Fibroblast of lung (primary cell): ENCODE measurements at regions not wholly inside any gene's neighbourhood (a gene's known extent, or its start where the extent isn't known, plus 50 kb on each side); places are given as distances from the start of the nearest gene placed in this dataset.
"Not testable (repeated sequence)": the region's sequence is repeated elsewhere in the genome, so short reads cannot be mapped to it uniquely, and the experiment has no call there.

ENCODE experiments used
- DNase-seq, 2 donors: peaks; one replicate each; pipeline versions ENCODE4 v3.0.0 to v3.0.0-alpha.2; 2010; ENCODE audit warnings: low read depth in 2 of 2
- H2AFZ ChIP-seq: 2 replicates; pipeline ENCODE4 v1.5.1; 2012; ENCODE audit warnings: low read length, control low read depth, inconsistent platforms
- H3K27ac ChIP-seq: 2 replicates; pipeline ENCODE4 v1.5.1; 2011; ENCODE audit warnings: low read length, control low read depth; ENCODE audit not compliant: insufficient read depth
- H3K27me3 ChIP-seq: 2 replicates; pipeline ENCODE4 v1.5.1; 2011; ENCODE audit warnings: mild to moderate bottlenecking, low read length; ENCODE audit not compliant: control insufficient read depth, insufficient read depth
- H3K36me3 ChIP-seq: 2 replicates; pipeline ENCODE4 v1.5.1; 2011; ENCODE audit warnings: low read length; ENCODE audit not compliant: control insufficient read depth, insufficient read depth
- H3K4me1 ChIP-seq: 2 replicates; pipeline ENCODE4 v1.5.1; 2011; ENCODE audit warnings: low read length; ENCODE audit not compliant: control insufficient read depth, insufficient read depth; ENCODE audit errors: extremely low read depth
- H3K4me2 ChIP-seq: 2 replicates; pipeline ENCODE4 v1.5.1; 2011; ENCODE audit warnings: low read length, control low read depth; ENCODE audit not compliant: insufficient read depth; ENCODE audit errors: extremely low read depth
- H3K4me3 ChIP-seq, 4 experiments: fragments of 200-600 bp in 1 of 4; sonication (generic) in 1 of 4; replicated peaks in 1 of 4; 2 replicates each; pipeline ENCODE4 v1.5.1; 2011 to 2016; ENCODE audit warnings: low read length in 4 of 4, low read depth in 3 of 4, mild to moderate bottlenecking in 3 of 4, control low read depth in 2 of 4, inconsistent platforms in 1 of 4, mixed read lengths in 1 of 4; ENCODE audit not compliant: insufficient read depth in 1 of 4; ENCODE audit errors: control extremely low read depth in 1 of 4
- H3K79me2 ChIP-seq: 2 replicates; pipeline ENCODE4 v1.5.1; 2012; ENCODE audit warnings: mild to moderate bottlenecking, low read length, inconsistent platforms; ENCODE audit not compliant: control insufficient read depth, insufficient read depth
- H3K9ac ChIP-seq: 2 replicates; pipeline ENCODE4 v1.5.1; 2011; ENCODE audit warnings: mild to moderate bottlenecking, low read length, control low read depth; ENCODE audit not compliant: insufficient read depth
- H3K9me3 ChIP-seq: 2 replicates; pipeline ENCODE4 v1.5.1; 2012; ENCODE audit warnings: low read depth, low read length; ENCODE audit not compliant: control insufficient read depth, insufficient read depth
- H4K20me1 ChIP-seq: 2 replicates; pipeline ENCODE4 v1.5.1; 2011; ENCODE audit warnings: low read length; ENCODE audit not compliant: control insufficient read depth, insufficient read depth; ENCODE audit errors: extremely low read depth
- CTCF ChIP-seq, 2 donors: IDR thresholded peaks in 1 of 2; conservative IDR thresholded peaks in 1 of 2; 1 replicate in 1 of 2; 2 replicates in 1 of 2; pipeline ENCODE4 v1.5.1; 2011 to 2012; ENCODE audit warnings: low read length in 2 of 2, control low read depth in 1 of 2, inconsistent platforms in 1 of 2, low read depth in 1 of 2, mild to moderate bottlenecking in 1 of 2
- EZH2 ChIP-seq: IDR thresholded peaks from 2 replicates; pipeline ENCODE4 v1.5.1; 2012; ENCODE audit warnings: low read length, control low read depth, mild to moderate bottlenecking; ENCODE audit errors: missing control alignments

GRCh38 chr4:52512291-52512690, 146.8 kb downstream of the USP46 start:
- H2AFZ ChIP-seq: no peak overlapping the region
- no peaks in the 10 kb centered on the region for H3K9me3 ChIP-seq
- H3K9ac ChIP-seq: no peak overlapping the region
- H3K79me2 ChIP-seq: no peaks in the 10 kb centered on the region
- H3K27me3 ChIP-seq: no peaks in the 10 kb centered on the region
- no peak overlapping the region for H3K4me2 ChIP-seq
- DNase-seq: no peak
- H3K36me3 ChIP-seq: no peaks in the 10 kb centered on the region
- H3K27ac ChIP-seq: no peak overlapping the region
- H4K20me1 ChIP-seq: no peaks in the 10 kb centered on the region
- H3K4me1 ChIP-seq: no peaks in the 10 kb centered on the region
- TF ChIP-seq CTCF (conservative IDR thresholded peaks at IDR 0.05 in 1 of 2, IDR thresholded peaks at IDR 0.05 in 1 of 2; ENCODE audit: low read depth in 1 of 2, low read length in 2 of 2): no peak
- no peak for TF ChIP-seq EZH2
- no peak overlapping the region for H3K4me3 ChIP-seq

GRCh38 chr4:52522093-52522492, 137.0 kb downstream of the USP46 start:
- H3K36me3 ChIP-seq, DNase-seq, H3K4me3 ChIP-seq, H4K20me1 ChIP-seq, H3K4me2 ChIP-seq, H3K9ac ChIP-seq, H3K27me3 ChIP-seq, H3K27ac ChIP-seq, H2AFZ ChIP-seq, H3K4me1 ChIP-seq, H3K79me2 ChIP-seq, H3K9me3 ChIP-seq: not testable (repeated sequence)

- Histone ChIP-seq H2AFZ (no peak overlapping the region), H3K27me3 (peaks cover 4% of the 10 kb centered on the region), H3K9ac (no peak overlapping the region), H3K4me1 (no peaks in the 10 kb centered on the region), H4K20me1 (no peaks in the 10 kb centered on the region), H3K4me3 (no peak overlapping the region), H3K36me3 (no peaks in the 10 kb centered on the region), H3K9me3 (no peaks in the 10 kb centered on the region), H3K27ac (no peak overlapping the region), H3K4me2 (no peak overlapping the region), H3K79me2 (no peaks in the 10 kb centered on the region)
- TF ChIP-seq EZH2 (no peak), CTCF (conservative IDR thresholded peaks at IDR 0.05 in 1 of 2, IDR thresholded peaks at IDR 0.05 in 1 of 2; ENCODE audit: low read depth in 1 of 2, low read length in 2 of 2) (no peak)
- no peak for DNase-seq
Observed at GRCh38 chr4:52529983-52530382, 129.1 kb downstream of the USP46 start.

- no peaks in the 10 kb centered on the region for H3K4me1 ChIP-seq
- H3K36me3 ChIP-seq: no peaks in the 10 kb centered on the region
- no peak overlapping the region for H3K4me3 ChIP-seq
- H3K27me3 ChIP-seq: peaks cover 4% of the 10 kb centered on the region
- H2AFZ ChIP-seq: no peak overlapping the region
- no peaks in the 10 kb centered on the region for H3K9me3 ChIP-seq
- H3K27ac ChIP-seq: no peak overlapping the region
- no peak overlapping the region for H3K4me2 ChIP-seq
- no peaks in the 10 kb centered on the region for H3K79me2 ChIP-seq
- no peaks in the 10 kb centered on the region for H4K20me1 ChIP-seq
- no peak for TF ChIP-seq EZH2
- TF ChIP-seq CTCF (conservative IDR thresholded peaks at IDR 0.05 in 1 of 2, IDR thresholded peaks at IDR 0.05 in 1 of 2; ENCODE audit: low read depth in 1 of 2, low read length in 2 of 2): no peak
- no peak for DNase-seq
- H3K9ac ChIP-seq: no peak overlapping the region
Observed at GRCh38 chr4:52535793-52536192, 123.3 kb downstream of the USP46 start.
